Tibial nerve (tissue), 4 donors: ENCODE measurements at regions not wholly inside any gene's neighbourhood (a gene's known extent, or its start where the extent isn't known, plus 50 kb on each side); places are given as distances from the start of the nearest gene placed in this dataset.

Source experiments
- DNase-seq, 2 donors: peaks; one replicate each; pipeline ENCODE4 v3.0.0-alpha.2; 2019; ENCODE audit warnings: low spot score in 2 of 2
- H3K27ac ChIP-seq, 4 donors: fragments of 200-600 bp; sonication (generic) in 3 of 4; one replicate each; pipeline ENCODE4 v1.5.1; 2017 to 2019; ENCODE audit warnings: mild to moderate bottlenecking in 1 of 4
- H3K27me3 ChIP-seq, 2 donors: fragments of 200-600 bp; sonication (generic) in 1 of 2; one replicate each; pipeline versions ENCODE4 v1.5.1 to v1.6.0; 2017 to 2019
- H3K36me3 ChIP-seq, 3 donors: fragments of 200-600 bp; sonication (generic); one replicate each; pipeline ENCODE4 v1.5.1; 2018 to 2019
- H3K4me1 ChIP-seq, 4 donors: fragments of 200-600 bp; sonication (generic) in 3 of 4; one replicate each; pipeline ENCODE4 v1.5.1; 2017 to 2019
- H3K4me3 ChIP-seq, 4 donors: fragments of 200-600 bp; sonication (generic) in 3 of 4; one replicate each; pipeline ENCODE4 v1.5.1; 2017 to 2019; ENCODE audit warnings: mild to moderate bottlenecking in 1 of 4, moderate library complexity in 1 of 4
- H3K9me3 ChIP-seq, 4 donors: fragments of 200-600 bp; sonication (generic) in 3 of 4; one replicate each; pipeline ENCODE4 v1.5.1; 2017 to 2019
- CTCF ChIP-seq, 5 experiments: fragments of 200-600 bp in 3 of 5; fragments of 450-650 bp in 2 of 5; sonication (generic) in 3 of 5; IDR thresholded peaks; one replicate each; pipeline ENCODE4 v1.5.1; 2016 to 2019; ENCODE audit warnings: antibody characterized with exemption in 5 of 5, mild to moderate bottlenecking in 3 of 5, moderate library complexity in 2 of 5
- EP300 ChIP-seq, 2 donors: sonication (generic); formaldehyde crosslinking; IDR thresholded peaks; one replicate each; pipeline ENCODE4 v1.6.1; 2017; ENCODE audit warnings: antibody characterized with exemption in 2 of 2, mild to moderate bottlenecking in 1 of 2
- POLR2A ChIP-seq, 2 donors: fragments of 450-650 bp; IDR thresholded peaks; one replicate each; pipeline ENCODE4 v1.6.1; 2017; ENCODE audit warnings: antibody characterized with exemption in 2 of 2, mild to moderate bottlenecking in 2 of 2, moderate library complexity in 2 of 2
- WGBS, 2 donors: methylation state at CpG; one replicate each; pipeline ENCODE4 v1.1.5; 2018; 5-methylcytosine and 5-hydroxymethylcytosine counted together

GRCh38 chr3:132180337-132180791 is 136.8 kb upstream of the ACP3 start:
- WGBS, 2 donors, result 13 to 15% methylated on average over 3 of the region's 3 CpGs
- no peak overlapping the region for H3K27ac ChIP-seq
- no peaks in the 10 kb centered on the region for H3K9me3 ChIP-seq
- H3K4me3 ChIP-seq, result no peak overlapping the region
- H3K36me3 ChIP-seq, result no peaks in the 10 kb centered on the region
- no peaks in the 10 kb centered on the region for H3K4me1 ChIP-seq
- no peaks in the 10 kb centered on the region for H3K27me3 ChIP-seq
- DNase-seq, result no peak
- TF ChIP-seq EP300 (IDR thresholded peaks at IDR 0.05) (no peak), CTCF (IDR thresholded peaks at IDR 0.05) (peak in 2 of 5 experiments; percentile 14 to 19)

- Histone ChIP-seq H3K4me3 (no peak overlapping the region), H3K27ac (no peak overlapping the region), H3K36me3 (no peaks in the 10 kb centered on the region), H3K9me3 (no peaks in the 10 kb centered on the region), H3K4me1 (no peaks in the 10 kb centered on the region), H3K27me3 (no peaks in the 10 kb centered on the region)
- DNase-seq, result no peak
- TF ChIP-seq POLR2A (IDR thresholded peaks at IDR 0.05) (no peak), CTCF (IDR thresholded peaks at IDR 0.05) (no peak), EP300 (IDR thresholded peaks at IDR 0.05) (no peak)
- 65 to 80% methylated on average over 1 of the region's 1 CpG for WGBS, 2 donors
These were observed 133.4 kb upstream of the ACP3 start for GRCh38 chr3:132183811-132184210.

GRCh38 chr3:132187746-132188145 is 129.5 kb upstream of the ACP3 start:
- TF ChIP-seq EP300 (IDR thresholded peaks at IDR 0.05) (no peak), CTCF (IDR thresholded peaks at IDR 0.05) (no peak), POLR2A (IDR thresholded peaks at IDR 0.05) (no peak)
- 81 to 93% methylated on average over 2 of the region's 2 CpGs for WGBS, 2 donors

GRCh38 chr3:132189601-132190000 is 127.6 kb upstream of the ACP3 start:
- H3K27me3 ChIP-seq, result no peaks in the 10 kb centered on the region
- H3K27ac ChIP-seq, result no peak overlapping the region
- 30 to 40% methylated on average over 3 of the region's 3 CpGs for WGBS, 2 donors
- H3K9me3 ChIP-seq, result no peaks in the 10 kb centered on the region
- DNase-seq, result no peak
- TF ChIP-seq CTCF (IDR thresholded peaks at IDR 0.05) (no peak), POLR2A (IDR thresholded peaks at IDR 0.05) (no peak), EP300 (IDR thresholded peaks at IDR 0.05) (no peak)
- no peaks in the 10 kb centered on the region for H3K4me1 ChIP-seq
- H3K36me3 ChIP-seq, result no peaks in the 10 kb centered on the region
- H3K4me3 ChIP-seq, result no peak overlapping the region

More at GRCh38 chr3:132187746-132188145, 129.5 kb upstream of the ACP3 start:
- Histone ChIP-seq H3K27ac (no peak overlapping the region), H3K36me3 (no peaks in the 10 kb centered on the region), H3K4me3 (no peak overlapping the region), H3K27me3 (no peaks in the 10 kb centered on the region), H3K9me3 (no peaks in the 10 kb centered on the region), H3K4me1 (no peaks in the 10 kb centered on the region)
- no peak for DNase-seq

GRCh38 chr3:132196113-132196512 is 121.1 kb upstream of the ACP3 start:
- no peaks in the 10 kb centered on the region for H3K4me1 ChIP-seq
- no peak overlapping the region for H3K27ac ChIP-seq
- DNase-seq, result no peak
- no peak overlapping the region for H3K4me3 ChIP-seq
- H3K36me3 ChIP-seq, result no peaks in the 10 kb centered on the region
- H3K9me3 ChIP-seq, result no peaks in the 10 kb centered on the region
- WGBS, 2 donors, result 71 to 88% methylated on average over 1 of the region's 1 CpG
- no peaks in the 10 kb centered on the region for H3K27me3 ChIP-seq
- no peak for TF ChIP-seq EP300 (IDR thresholded peaks at IDR 0.05)
- no peak for TF ChIP-seq POLR2A (IDR thresholded peaks at IDR 0.05)
- no peak for TF ChIP-seq CTCF (IDR thresholded peaks at IDR 0.05)
